ENCODE measurements at regions not wholly inside any gene's neighbourhood (a gene's known extent, or its start where the extent isn't known, plus 50 kb on each side); places are given as distances from the start of the nearest gene placed in this dataset.

DNA sequence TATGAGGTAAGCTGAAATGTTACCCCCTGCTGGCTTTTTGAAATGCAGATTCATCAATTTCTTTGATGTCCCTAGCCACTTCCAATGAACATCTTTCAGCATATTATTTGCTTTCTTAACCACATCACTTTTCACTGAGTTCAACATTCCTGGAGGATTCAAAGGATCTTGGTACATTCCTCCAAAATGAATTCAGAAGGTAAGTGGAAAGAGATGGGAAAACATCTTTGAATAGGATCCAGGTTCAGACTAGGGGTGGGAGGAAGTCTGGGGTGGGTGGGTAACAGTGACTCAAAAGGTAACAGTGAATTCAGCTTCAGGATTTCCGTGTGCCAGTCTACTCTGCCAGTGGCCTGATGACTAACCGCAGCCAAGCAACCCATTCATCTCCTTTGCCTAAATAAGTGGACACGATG is 180.7 kb downstream of the ZC3H11B start (continued):
- TF ChIP-seq TCF12 (IDR thresholded peaks at IDR 0.05; ENCODE audit: low read depth, low read length) = no peak
- TF ChIP-seq YY1 (IDR thresholded peaks at IDR 0.05; ENCODE audit: low read depth, low read length) = no peak
